ENCODE measurements at regions not wholly inside any gene's neighbourhood (a gene's known extent, or its start where the extent isn't known, plus 50 kb on each side); places are given as distances from the start of the nearest gene placed in this dataset.

DNA sequence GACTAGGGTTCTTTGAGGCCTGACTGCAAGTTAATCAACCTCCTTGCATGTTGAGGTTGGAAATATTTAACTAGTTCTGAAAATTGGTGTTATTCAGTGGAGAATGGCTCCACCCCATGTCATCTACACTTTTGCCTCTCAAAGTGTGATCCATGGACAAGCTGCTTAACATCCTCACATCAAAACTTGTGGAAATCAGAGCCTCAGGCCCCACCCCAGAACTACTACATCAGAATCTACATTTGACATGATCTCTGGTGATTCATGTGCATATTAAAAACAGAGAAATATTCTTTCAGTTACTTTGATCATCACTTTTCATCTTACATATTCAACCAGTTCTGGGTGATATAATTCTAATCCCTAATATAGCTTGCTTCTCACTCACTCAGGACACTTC lies 632.9 kb downstream of the ARL4A start:
- TF ChIP-seq CREB1 (IDR thresholded peaks at IDR 0.05; ENCODE audit: low read depth), result no peak
- TF ChIP-seq NFIC (IDR thresholded peaks at IDR 0.05), result no peak
- no peak for TF ChIP-seq TCF12 (IDR thresholded peaks at IDR 0.05; ENCODE audit: low read depth)
- no peak for TF ChIP-seq TEAD4 (IDR thresholded peaks at IDR 0.05)
- TF ChIP-seq, protein P1, sequence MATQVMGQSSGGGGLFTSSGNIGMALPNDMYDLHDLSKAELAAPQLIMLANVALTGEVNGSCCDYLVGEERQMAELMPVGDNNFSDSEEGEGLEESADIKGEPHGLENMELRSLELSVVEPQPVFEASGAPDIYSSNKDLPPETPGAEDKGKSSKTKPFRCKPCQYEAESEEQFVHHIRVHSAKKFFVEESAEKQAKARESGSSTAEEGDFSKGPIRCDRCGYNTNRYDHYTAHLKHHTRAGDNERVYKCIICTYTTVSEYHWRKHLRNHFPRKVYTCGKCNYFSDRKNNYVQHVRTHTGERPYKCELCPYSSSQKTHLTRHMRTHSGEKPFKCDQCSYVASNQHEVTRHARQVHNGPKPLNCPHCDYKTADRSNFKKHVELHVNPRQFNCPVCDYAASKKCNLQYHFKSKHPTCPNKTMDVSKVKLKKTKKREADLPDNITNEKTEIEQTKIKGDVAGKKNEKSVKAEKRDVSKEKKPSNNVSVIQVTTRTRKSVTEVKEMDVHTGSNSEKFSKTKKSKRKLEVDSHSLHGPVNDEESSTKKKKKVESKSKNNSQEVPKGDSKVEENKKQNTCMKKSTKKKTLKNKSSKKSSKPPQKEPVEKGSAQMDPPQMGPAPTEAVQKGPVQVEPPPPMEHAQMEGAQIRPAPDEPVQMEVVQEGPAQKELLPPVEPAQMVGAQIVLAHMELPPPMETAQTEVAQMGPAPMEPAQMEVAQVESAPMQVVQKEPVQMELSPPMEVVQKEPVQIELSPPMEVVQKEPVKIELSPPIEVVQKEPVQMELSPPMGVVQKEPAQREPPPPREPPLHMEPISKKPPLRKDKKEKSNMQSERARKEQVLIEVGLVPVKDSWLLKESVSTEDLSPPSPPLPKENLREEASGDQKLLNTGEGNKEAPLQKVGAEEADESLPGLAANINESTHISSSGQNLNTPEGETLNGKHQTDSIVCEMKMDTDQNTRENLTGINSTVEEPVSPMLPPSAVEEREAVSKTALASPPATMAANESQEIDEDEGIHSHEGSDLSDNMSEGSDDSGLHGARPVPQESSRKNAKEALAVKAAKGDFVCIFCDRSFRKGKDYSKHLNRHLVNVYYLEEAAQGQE (IDR thresholded peaks at IDR 0.05; ENCODE audit: low read depth), result no peak
- no peak for TF ChIP-seq CEBPB (IDR thresholded peaks at IDR 0.05)
- TF ChIP-seq EGR1 (IDR thresholded peaks at IDR 0.05), result no peak
- TF ChIP-seq, protein P2, sequence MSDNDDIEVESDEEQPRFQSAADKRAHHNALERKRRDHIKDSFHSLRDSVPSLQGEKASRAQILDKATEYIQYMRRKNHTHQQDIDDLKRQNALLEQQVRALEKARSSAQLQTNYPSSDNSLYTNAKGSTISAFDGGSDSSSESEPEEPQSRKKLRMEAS (IDR thresholded peaks at IDR 0.05), result no peak
- TF ChIP-seq TAF1 (IDR thresholded peaks at IDR 0.05; ENCODE audit: low read depth), result no peak
